Naive B cell (primary cell): ENCODE measurements at regions not wholly inside any gene's neighbourhood (a gene's known extent, or its start where the extent isn't known, plus 50 kb on each side); places are given as distances from the start of the nearest gene placed in this dataset.
"Not testable (repeated sequence)": the region's sequence is repeated elsewhere in the genome, so short reads cannot be mapped to it uniquely, and the experiment has no call there.

ENCODE experiments used
- ATAC-seq, 2 donors: fragments of 150-1000 bp; cut with Tn5 transposase; 2 replicates each; pipeline ENCODE4 v1.10.0; 2021; ENCODE audit warnings: low read depth in 2 of 2, mild to moderate bottlenecking in 2 of 2, moderate library complexity in 2 of 2
- DNase-seq: peaks from one replicate; pipeline ENCODE4 v3.0.0; 2022
- H3K27ac Mint-ChIP-seq, 6 donors: one replicate each; pipeline ENCODE4 v1.8.0; 2020 to 2022; ENCODE audit warnings: mild to moderate bottlenecking in 6 of 6, mixed read lengths in 6 of 6, moderate library complexity in 5 of 6, inconsistent platforms in 2 of 6
- H3K27me3 Mint-ChIP-seq, 3 donors: one replicate each; pipeline ENCODE4 v1.8.0; 2021 to 2022; ENCODE audit warnings: mixed read lengths in 3 of 3, mild to moderate bottlenecking in 1 of 3
- H3K36me3 Mint-ChIP-seq, 2 donors: one replicate each; pipeline ENCODE4 v1.8.0; 2020 to 2022; ENCODE audit warnings: mixed read lengths in 2 of 2, inconsistent platforms in 1 of 2, mild to moderate bottlenecking in 1 of 2
- H3K4me1 Mint-ChIP-seq, 3 donors: one replicate each; pipeline ENCODE4 v1.8.0; 2020 to 2022; ENCODE audit warnings: mixed read lengths in 3 of 3, inconsistent platforms in 1 of 3, mild to moderate bottlenecking in 1 of 3, moderate library complexity in 1 of 3
- H3K4me3 Mint-ChIP-seq, 8 donors: one replicate each; pipeline ENCODE4 v1.8.0; 2020 to 2022; ENCODE audit warnings: mild to moderate bottlenecking in 8 of 8, mixed read lengths in 8 of 8, moderate library complexity in 8 of 8, inconsistent platforms in 2 of 8
- H3K9me3 Mint-ChIP-seq, 7 donors: one replicate each; pipeline ENCODE4 v1.8.0; 2020 to 2022; ENCODE audit warnings: mixed read lengths in 7 of 7, mild to moderate bottlenecking in 5 of 7, inconsistent platforms in 2 of 7, moderate library complexity in 1 of 7

- no peak for DNase-seq
- Mint-ChIP-seq H3K4me3 (no peak overlapping the region), H3K4me1 (no peaks in the 10 kb centered on the region), H3K36me3 (no peaks in the 10 kb centered on the region), H3K27me3 (peaks cover 0 to 6% (median 4%) of the 10 kb centered on the region in 3 donors), H3K27ac (no peak overlapping the region), H3K9me3 (peaks cover 0 to 2% (median 0%) of the 10 kb centered on the region in 7 donors)
- no peak for ATAC-seq
Observed at GRCh38 chr10:2048337-2048973, 311.1 kb upstream of the ADARB2 start.

- ATAC-seq (no peak), DNase-seq (no peak)
- Mint-ChIP-seq H3K4me3 (no peak overlapping the region), H3K27ac (no peak overlapping the region), H3K27me3 (peaks cover 0 to 6% (median 4%) of the 10 kb centered on the region in 3 donors), H3K9me3 (peaks cover 0 to 2% (median 0%) of the 10 kb centered on the region in 7 donors), H3K4me1 (no peaks in the 10 kb centered on the region), H3K36me3 (no peaks in the 10 kb centered on the region)
Observed at GRCh38 chr10:2047679-2048078, 310.4 kb upstream of the ADARB2 start.

- Mint-ChIP-seq H3K27ac (peak overlapping the region in 1 of 6 donors; percentile 60), H3K4me1 (no peaks in the 10 kb centered on the region), H3K27me3 (peaks cover 0 to 12% (median 10%) of the 10 kb centered on the region in 3 donors), H3K9me3 (no peaks in the 10 kb centered on the region), H3K4me3 (no peak overlapping the region), H3K36me3 (no peaks in the 10 kb centered on the region)
- ATAC-seq (no peak), DNase-seq (no peak)
Observed at GRCh38 chr10:2043379-2043778, 306.1 kb upstream of the ADARB2 start.

GRCh38 chr10:2038036-2038435 lies 300.7 kb upstream of the ADARB2 start:
- peaks cover 0 to 12% (median 6%) of the 10 kb centered on the region in 3 donors for H3K27me3 Mint-ChIP-seq
- ATAC-seq (no peak), DNase-seq (no peak)
- H3K9me3 Mint-ChIP-seq: peaks cover 0 to 12% (median 2%) of the 10 kb centered on the region in 7 donors
- no peak overlapping the region for H3K4me3 Mint-ChIP-seq
- no peaks in the 10 kb centered on the region for H3K36me3 Mint-ChIP-seq
- no peak overlapping the region for H3K27ac Mint-ChIP-seq
- H3K4me1 Mint-ChIP-seq: no peaks in the 10 kb centered on the region

- no peak overlapping the region for H3K4me3 Mint-ChIP-seq
- no peaks in the 10 kb centered on the region for H3K36me3 Mint-ChIP-seq
- peaks cover 0 to 12% (median 2%) of the 10 kb centered on the region in 7 donors for H3K9me3 Mint-ChIP-seq
- no peaks in the 10 kb centered on the region for H3K4me1 Mint-ChIP-seq
- no peak for DNase-seq
- H3K27ac Mint-ChIP-seq: no peak overlapping the region
- H3K27me3 Mint-ChIP-seq: peaks cover 0 to 15% (median 8%) of the 10 kb centered on the region in 3 donors
- ATAC-seq: no peak
Observed at GRCh38 chr10:2037246-2037645, 299.9 kb upstream of the ADARB2 start.

- H3K36me3 Mint-ChIP-seq: no peaks in the 10 kb centered on the region
- DNase-seq (no peak), ATAC-seq (no peak)
- no peak overlapping the region for H3K27ac Mint-ChIP-seq
- H3K4me3 Mint-ChIP-seq: no peak overlapping the region
- peaks cover 0 to 12% (median 4%) of the 10 kb centered on the region in 7 donors for H3K9me3 Mint-ChIP-seq
- H3K27me3 Mint-ChIP-seq: peaks cover 4 to 19% (median 11%) of the 10 kb centered on the region in 3 donors
- no peaks in the 10 kb centered on the region for H3K4me1 Mint-ChIP-seq
Observed at GRCh38 chr10:2036209-2036608, 298.9 kb upstream of the ADARB2 start.

- Mint-ChIP-seq H3K27me3 (peaks cover 5 to 15% (median 10%) of the 10 kb centered on the region in 3 donors), H3K4me3 (no peak overlapping the region), H3K27ac (no peak overlapping the region), H3K9me3 (peaks cover 0 to 4% (median 1%) of the 10 kb centered on the region in 7 donors), H3K4me1 (no peaks in the 10 kb centered on the region), H3K36me3 (no peaks in the 10 kb centered on the region)
- ATAC-seq (no peak), DNase-seq (no peak)
Observed at GRCh38 chr10:2030046-2030445, 292.7 kb upstream of the ADARB2 start.

- ATAC-seq (no peak), DNase-seq (no peak)
- peaks cover 0 to 2% (median 0%) of the 10 kb centered on the region in 7 donors for H3K9me3 Mint-ChIP-seq
- H3K27ac Mint-ChIP-seq: no peak overlapping the region
- H3K36me3 Mint-ChIP-seq: no peaks in the 10 kb centered on the region
- peaks cover 0 to 20% (median 16%) of the 10 kb centered on the region in 3 donors for H3K27me3 Mint-ChIP-seq
- no peak overlapping the region for H3K4me3 Mint-ChIP-seq
- H3K4me1 Mint-ChIP-seq: no peaks in the 10 kb centered on the region
Observed at GRCh38 chr10:2026936-2027335, 289.6 kb upstream of the ADARB2 start.

GRCh38 chr10:2024750-2025149 lies 287.4 kb upstream of the ADARB2 start:
- not testable (repeated sequence) for H3K27ac Mint-ChIP-seq, H3K9me3 Mint-ChIP-seq, DNase-seq, H3K36me3 Mint-ChIP-seq, ATAC-seq, H3K4me3 Mint-ChIP-seq, H3K4me1 Mint-ChIP-seq
- peaks cover 0 to 19% (median 18%) of the 10 kb centered on the region in 3 donors for H3K27me3 Mint-ChIP-seq

- no peaks in the 10 kb centered on the region for H3K4me1 Mint-ChIP-seq
- no peak for DNase-seq
- H3K4me3 Mint-ChIP-seq: no peak overlapping the region
- H3K36me3 Mint-ChIP-seq: no peaks in the 10 kb centered on the region
- no peak for ATAC-seq
- no peak overlapping the region for H3K27ac Mint-ChIP-seq
- H3K9me3 Mint-ChIP-seq: peaks cover 0 to 2% (median 0%) of the 10 kb centered on the region in 7 donors
- peaks cover 0 to 19% (median 18%) of the 10 kb centered on the region in 3 donors for H3K27me3 Mint-ChIP-seq
Observed at GRCh38 chr10:2023687-2024086, 286.4 kb upstream of the ADARB2 start.

- Mint-ChIP-seq H3K27me3 (peaks cover 0 to 18% (median 17%) of the 10 kb centered on the region in 3 donors), H3K27ac (no peak overlapping the region), H3K36me3 (no peaks in the 10 kb centered on the region), H3K4me1 (peaks cover 0 to 6% (median 2%) of the 10 kb centered on the region in 3 donors), H3K4me3 (no peak overlapping the region), H3K9me3 (no peaks in the 10 kb centered on the region)
- no peak for DNase-seq
- ATAC-seq: no peak
Observed at GRCh38 chr10:2022401-2022800, 285.1 kb upstream of the ADARB2 start.

GRCh38 chr10:2020836-2021235 lies 283.5 kb upstream of the ADARB2 start:
- no peaks in the 10 kb centered on the region for H3K9me3 Mint-ChIP-seq
- H3K4me3 Mint-ChIP-seq: no peak overlapping the region
- H3K27me3 Mint-ChIP-seq: peaks cover 0 to 12% (median 12%) of the 10 kb centered on the region in 3 donors
- H3K4me1 Mint-ChIP-seq: peaks cover 0 to 6% (median 2%) of the 10 kb centered on the region in 3 donors
- no peak for DNase-seq
- H3K27ac Mint-ChIP-seq: no peak overlapping the region
- ATAC-seq: no peak
- no peaks in the 10 kb centered on the region for H3K36me3 Mint-ChIP-seq

GRCh38 chr10:2019803-2020202 lies 282.5 kb upstream of the ADARB2 start:
- no peaks in the 10 kb centered on the region for H3K36me3 Mint-ChIP-seq
- no peak overlapping the region for H3K4me3 Mint-ChIP-seq
- DNase-seq: no peak
- H3K27ac Mint-ChIP-seq: no peak overlapping the region
- peaks cover 0 to 6% (median 2%) of the 10 kb centered on the region in 3 donors for H3K4me1 Mint-ChIP-seq
- no peak for ATAC-seq
- no peaks in the 10 kb centered on the region for H3K9me3 Mint-ChIP-seq
- H3K27me3 Mint-ChIP-seq: peaks cover 0 to 12% (median 10%) of the 10 kb centered on the region in 3 donors

GRCh38 chr10:2019281-2019680 lies 282.0 kb upstream of the ADARB2 start:
- Mint-ChIP-seq H3K36me3 (no peaks in the 10 kb centered on the region), H3K4me3 (no peak overlapping the region), H3K27ac (peak overlapping the region in 1 of 6 donors; percentile 57), H3K9me3 (no peaks in the 10 kb centered on the region), H3K27me3 (peaks cover 0 to 8% (median 4%) of the 10 kb centered on the region in 3 donors), H3K4me1 (peaks cover 0 to 6% (median 2%) of the 10 kb centered on the region in 3 donors)
- no peak for DNase-seq
- no peak for ATAC-seq
